HG02678 (cell line): ENCODE measurements at regions not wholly inside any gene's neighbourhood (a gene's known extent, or its start where the extent isn't known, plus 50 kb on each side); places are given as distances from the start of the nearest gene placed in this dataset.
"Not testable (repeated sequence)": the region's sequence is repeated elsewhere in the genome, so short reads cannot be mapped to it uniquely, and the experiment has no call there.

ENCODE experiments used
- ATAC-seq: cut with Tn5 transposase; IDR thresholded peaks from one replicate; pipeline ENCODE4 v1.9.1; 2021; ENCODE audit warnings: mild to moderate bottlenecking, moderate library complexity; ENCODE audit not compliant: unreplicated experiment

DNA sequence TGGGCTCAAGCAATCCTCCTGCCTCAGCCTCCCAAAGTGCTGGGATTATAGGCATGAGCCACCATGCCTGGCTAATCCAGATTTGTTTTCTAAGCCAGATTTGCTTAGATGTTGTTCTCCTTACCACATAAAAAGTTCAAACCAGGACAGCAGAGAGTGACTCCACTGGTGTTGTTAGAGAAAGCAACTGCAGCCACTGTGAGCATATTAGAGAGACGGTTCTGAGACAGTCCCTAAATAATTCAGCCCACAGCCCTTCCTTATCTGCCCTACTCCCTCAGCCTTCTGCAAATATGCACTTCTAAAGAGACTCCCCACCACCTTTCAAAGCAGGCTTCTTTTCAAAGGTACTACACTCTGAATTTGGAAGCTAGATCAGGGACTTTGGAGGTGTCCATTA lies 96.1 kb downstream of the DRD1 start:
- no peak for ATAC-seq

DNA sequence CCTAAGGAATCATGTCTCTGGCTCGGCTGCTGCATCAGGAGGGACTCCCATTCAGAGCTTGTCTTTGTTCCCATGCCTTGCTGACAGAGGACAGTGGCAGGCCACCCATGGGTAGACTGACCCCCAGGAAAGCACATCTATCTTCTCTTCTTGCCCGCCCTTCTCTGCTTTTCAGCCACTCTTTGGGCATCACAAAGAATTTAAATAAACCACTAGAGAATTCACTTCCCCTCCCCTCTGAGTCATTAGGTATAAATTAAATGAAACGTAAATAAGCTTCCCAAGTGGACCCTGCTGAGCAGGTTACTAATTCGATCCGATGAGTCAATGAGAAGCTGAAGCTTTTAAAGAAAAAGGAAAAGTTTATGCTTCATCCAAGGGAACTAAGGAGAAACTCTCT lies 97.0 kb downstream of the DRD1 start:
- ATAC-seq = no peak

DNA sequence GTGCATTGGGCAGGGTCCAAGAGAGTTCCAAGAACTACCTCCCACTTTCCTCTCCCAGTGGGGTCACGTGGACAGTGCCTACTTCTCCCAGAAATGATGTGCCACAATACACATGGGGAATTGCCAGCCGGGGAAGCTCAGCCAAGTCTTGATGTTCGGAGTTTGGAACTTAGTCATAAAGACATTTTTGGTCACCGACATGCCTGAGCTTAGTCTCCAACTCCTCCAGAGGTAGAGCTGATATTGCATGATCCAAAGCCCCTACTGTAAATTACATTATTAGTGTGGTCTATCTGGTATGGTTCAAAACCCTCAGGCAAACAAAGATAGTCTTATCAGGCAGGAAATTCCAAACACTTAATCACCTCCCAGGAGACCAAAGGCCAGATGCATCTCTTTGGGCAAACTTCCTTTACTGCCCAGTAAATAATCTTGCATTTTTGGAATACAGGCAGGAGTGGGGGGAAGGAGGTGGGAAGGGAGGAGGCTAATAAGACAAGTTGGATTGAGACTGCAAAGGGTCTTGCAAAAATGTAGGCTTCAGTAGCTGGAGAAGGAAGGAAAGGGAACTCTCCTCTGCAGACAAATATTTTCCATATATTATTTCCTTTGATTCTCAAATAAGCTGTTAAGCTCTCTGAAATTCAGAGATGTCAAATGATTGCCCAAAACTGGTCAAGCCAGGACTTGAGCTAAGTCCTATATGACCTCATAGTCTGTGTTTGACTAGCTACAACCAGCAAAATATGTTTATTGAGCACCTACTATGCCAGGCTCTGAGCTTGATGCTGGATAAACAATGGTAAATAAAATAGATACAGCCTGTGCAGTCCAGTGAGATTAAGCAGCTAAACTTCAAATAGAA lies 99.4 kb downstream of the DRD1 start:
- ATAC-seq = no peak

DNA sequence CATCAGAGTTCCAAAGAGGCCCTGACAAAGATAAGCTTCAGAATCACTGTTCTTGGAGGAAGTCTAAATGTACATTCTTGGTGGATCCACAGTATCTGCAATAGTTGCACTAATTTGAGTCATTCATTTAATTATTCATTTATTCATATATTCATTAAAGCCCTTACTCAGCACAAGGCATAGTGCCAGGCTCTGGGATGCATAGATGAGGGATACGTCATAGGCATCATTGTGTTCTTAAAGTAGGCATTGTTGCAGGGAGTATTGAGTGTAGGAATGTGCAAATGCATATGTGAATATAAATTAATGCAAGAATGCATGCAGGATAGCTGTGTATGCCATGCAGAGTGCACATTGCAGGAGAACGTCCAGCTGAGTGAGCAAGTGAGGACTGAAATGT lies 100.7 kb downstream of the DRD1 start:
- ATAC-seq = no peak

DNA sequence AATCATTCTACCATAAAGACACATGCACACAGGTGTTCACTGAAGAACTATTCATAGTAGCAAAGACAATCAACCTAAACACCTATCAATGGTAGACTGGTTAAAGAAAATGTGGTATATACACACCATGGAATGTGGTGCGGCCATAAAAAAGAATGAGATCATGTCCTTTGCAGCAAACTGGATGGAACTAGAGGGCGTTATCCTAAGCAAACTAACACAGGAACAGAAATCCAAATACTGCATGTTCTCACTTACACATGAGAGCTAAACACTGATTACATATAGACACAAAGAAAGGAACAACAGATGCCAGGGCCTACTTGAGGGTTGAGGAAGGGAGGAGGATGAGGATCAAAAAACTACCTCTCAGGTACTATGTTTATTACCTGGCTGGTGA lies 103.8 kb downstream of the DRD1 start:
- ATAC-seq = no peak

DNA sequence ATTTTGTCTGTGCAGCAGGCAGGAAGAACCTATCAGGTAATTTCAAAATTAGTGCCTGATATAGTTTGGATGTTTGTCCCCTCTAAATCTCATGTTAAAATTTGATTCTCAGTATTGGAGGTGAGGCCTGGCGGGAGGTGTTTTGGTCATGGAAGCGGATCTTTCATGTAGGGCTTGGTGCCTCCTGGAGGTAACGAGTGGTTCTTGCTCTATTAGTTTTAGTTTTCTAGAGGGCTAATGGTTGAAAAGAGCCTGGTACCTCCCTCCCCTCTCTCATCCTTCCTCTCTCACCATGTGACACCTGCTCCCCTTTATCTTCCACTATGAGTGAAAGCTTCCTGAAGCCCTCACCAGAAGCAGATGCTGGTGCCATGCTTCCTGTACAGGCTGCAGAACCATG lies 106.3 kb downstream of the DRD1 start:
- no peak for ATAC-seq

DNA sequence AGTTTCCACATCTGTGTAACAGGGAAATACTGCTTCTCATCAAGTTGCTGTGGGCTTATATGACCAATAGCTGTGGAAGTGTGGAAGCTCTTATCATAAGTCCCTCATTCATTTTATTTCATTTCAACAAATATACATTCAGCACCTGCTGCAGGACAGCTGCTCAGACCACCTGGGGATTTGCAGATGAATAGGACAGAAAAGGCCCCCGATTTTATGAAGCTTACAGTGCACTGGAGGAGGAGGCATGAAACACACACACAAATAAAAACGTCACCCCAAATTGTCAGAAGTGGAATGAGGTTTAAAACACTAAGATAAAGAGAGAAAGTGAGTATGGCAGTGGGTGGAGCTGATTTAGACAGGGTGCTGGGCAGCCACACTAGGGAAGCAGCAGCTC lies 107.2 kb downstream of the DRD1 start:
- ATAC-seq = no peak

DNA sequence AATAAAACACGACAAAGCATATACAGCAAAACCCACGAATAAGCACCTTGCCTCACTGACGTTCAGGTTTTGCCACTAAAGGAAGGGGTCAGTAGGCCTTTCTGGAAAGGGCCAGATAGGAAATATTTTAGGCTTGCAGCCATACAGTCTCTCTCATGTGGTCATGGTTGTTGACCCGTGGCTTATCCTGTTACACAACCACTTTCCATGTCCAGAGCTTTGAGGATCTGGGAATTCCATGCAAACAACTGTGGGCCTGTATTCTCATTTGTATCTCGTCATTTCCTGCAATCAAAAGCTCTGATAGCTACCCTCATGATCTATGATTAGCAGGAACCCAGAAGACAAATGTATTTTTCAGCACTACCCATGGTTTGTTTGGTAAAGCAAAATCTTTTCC lies 108.3 kb downstream of the DRD1 start:
- no peak for ATAC-seq

DNA sequence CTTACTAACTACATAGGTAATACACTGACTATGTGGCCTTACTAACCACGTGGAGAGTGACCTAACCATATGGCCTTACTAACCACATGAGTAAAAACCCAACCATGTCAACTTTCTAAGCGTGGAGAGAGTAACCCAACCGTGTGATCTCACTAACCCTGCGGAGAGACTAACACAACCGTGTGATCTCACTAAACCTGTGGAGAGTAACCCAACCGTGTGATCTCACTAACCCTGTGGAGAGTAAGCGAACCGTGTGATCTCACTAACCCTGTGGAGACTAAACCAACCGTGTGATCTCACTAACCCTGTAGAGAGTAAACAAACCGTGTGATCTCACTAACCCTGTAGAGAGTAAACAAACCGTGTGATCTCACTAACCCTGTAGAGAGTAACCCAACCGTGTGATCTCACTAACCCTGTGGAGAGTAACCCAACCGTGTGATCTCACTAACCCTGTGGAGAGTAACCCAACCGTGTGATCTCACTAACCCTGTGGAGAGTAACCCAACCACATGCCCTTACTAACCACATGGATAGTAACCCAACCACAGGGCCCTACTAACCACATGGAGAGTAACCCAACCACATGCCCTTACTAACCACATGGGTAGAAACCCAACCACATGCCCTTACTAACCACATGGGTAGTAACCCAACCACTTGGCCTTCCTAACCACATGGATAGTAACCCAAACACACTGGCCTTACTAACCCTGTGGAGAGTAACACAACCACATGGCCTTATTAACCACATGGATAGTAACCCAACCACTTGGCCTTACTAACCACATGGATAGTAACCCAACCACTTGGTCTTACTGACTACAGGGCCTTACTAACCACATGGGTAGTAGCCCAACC lies 112.6 kb downstream of the DRD1 start:
- ATAC-seq = not testable (repeated sequence)

DNA sequence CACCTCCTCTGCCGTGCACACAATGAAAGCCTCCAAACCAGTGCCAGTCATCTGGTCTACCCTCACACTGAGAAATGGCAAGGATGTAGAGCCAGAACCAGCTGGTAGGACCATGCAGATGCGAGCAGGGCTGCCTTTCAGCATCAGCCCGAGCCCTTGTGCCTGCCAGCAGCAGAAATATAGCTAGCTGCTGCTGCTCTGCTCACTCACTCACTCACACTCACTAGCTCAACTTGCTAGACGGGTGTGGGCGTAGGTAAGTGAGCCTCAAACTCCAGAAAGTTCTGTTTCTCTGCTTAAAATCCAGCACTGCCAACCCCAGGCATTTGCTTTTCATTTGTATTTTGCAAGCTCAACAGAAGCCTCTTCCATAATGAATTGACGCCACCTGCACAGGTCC lies 114.0 kb downstream of the DRD1 start:
- ATAC-seq = no peak

DNA sequence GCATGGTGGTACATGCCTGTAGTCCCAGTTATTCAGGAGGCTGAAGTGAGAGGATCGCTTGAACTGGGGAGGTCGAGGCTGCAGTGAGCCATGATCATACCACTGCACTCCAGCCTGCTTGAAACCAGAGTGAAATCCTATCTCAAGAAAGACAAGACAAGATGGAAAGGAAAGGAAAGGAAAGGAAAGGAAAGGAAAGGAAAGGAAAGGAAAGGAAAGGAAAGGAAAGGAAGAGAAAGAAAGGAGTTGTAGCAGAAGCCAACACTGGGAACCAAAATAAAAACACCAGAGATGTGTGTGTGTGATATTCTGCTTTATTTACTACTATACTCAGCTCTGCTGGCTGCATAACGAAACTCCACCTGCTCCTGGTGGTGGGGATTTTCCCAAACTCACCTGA lies 115.3 kb downstream of the DRD1 start:
- no peak for ATAC-seq

DNA sequence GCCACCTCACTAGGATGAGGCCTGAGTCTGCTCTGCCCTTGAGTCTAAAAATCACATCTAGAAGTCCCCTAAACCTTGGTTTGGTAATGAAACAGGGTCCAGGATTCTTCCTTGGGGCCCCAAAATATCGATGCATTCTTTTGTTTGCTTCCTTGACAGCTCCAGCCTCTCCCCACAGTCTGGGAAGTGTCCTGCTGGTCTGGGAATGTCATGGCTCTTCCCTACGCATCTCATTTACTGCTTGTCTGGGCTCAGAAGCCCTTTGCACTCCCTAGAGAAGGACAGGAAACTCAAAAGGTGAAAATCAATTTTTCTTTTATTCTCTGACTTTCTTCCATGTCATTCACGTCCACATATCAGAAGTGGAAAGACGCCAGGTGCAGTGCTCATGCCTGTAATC lies 115.8 kb downstream of the DRD1 start:
- ATAC-seq = no peak

DNA sequence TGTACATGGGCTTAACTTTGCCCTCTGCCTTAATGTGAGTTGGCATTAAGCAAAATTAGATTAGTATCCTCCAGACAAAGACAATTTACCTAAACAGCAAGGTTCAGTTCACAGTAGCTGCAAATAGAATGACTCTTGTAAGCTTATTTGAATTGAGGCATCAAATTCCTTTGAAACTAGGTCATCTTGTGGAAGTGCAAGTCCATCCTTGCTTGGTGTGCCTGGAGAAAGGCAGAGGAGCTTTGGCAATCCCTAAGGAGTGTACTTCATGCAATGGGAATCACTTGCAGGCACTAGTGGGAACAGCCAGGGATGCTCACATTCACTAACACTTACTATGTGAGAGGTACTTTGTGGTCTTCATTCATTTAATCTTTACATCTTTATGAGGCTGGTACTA lies 118.3 kb downstream of the DRD1 start:
- no peak for ATAC-seq

DNA sequence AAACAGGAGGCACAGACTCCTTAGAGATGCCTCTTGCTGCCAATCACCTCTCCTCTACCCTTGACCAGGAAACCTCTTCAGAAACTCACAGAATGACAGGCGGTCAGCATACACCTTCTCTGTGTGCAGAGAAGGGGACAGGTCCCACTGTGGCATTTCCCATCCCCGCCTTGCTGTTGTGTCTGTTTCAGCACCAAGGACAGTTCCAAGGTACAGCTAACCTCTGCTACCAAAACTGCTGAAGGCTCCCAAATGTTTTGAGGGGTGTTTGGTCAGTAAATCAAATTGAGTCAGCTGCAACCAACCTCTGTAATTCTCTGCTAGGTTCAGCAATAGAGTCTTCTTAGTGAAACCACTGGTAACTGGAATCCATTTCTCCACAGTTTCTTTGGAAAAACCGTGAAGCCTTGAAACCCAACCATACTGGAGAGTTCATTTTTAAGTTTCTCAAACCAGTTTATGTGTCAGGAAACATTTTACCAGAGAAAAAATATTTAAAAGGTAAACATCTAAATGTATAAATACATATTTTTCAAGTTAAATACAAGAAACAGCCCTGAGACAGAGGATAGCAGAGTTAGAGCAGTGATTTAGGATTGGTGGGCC lies 122.0 kb downstream of the DRD1 start:
- ATAC-seq = no peak

DNA sequence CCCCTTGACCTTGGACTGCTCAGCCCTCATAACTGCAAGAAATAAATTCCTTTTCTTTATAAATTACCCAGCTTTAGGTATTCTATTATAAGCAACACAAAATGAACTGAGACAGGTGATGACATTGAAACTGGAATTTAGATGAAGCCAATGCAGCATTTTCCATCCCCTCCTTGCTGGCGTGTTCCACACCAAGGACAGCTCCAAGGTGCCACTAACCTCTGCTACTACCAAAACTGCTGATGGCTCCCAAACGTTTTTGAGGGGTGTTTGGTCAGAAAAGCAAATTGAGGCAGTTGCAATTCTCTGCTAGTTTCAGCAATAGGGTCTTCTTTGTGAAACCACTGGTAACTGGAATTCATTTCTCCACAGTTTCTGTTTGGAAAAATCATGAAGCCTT lies 124.8 kb downstream of the DRD1 start:
- no peak for ATAC-seq

DNA sequence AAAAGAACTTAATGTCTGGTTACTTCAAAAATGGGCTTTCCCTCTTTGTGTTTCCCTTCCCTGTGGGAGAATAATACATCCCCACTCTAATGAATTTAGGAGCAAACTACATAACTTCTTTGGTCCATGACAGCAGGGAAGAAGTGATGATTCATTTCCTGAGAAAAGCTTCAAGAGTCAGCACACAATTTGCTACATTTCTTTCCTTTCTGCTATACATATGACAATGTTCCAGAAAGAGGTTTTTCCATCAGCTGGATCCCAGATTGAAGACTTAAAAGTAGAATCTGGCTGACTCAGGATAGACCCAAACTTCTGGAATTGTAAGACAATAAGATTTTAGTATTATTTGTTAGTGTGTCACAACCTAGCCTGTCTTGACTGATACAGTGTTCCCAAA lies 126.1 kb downstream of the DRD1 start:
- ATAC-seq = no peak

DNA sequence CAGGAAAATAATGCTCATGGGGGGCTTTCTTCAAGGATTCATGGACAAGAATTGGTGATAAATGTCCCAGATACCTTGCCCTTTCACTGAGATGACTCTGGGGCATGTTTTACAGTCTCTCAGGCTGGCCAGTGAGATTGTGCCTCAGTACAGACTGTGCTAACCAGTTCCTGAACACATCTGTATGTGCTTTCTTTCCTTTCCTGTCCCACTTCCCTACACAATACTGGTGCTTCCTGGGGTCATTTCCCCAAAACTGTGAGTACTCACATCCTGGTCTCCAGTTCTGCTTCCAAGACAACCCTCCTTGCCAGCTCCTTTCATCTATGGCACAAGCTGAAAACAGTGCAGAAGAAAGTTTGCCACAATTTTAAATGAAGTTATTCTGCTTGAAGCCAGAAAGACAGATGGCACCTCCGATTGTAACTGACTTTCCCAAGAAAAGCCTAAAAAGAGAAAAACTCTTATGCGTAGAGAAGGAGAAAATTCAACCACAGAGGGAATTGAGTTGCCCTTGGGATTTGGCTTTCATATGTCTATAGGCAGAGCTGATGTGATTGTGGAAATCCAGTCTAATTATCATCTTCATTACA lies 134.7 kb downstream of the DRD1 start:
- ATAC-seq = no peak

DNA sequence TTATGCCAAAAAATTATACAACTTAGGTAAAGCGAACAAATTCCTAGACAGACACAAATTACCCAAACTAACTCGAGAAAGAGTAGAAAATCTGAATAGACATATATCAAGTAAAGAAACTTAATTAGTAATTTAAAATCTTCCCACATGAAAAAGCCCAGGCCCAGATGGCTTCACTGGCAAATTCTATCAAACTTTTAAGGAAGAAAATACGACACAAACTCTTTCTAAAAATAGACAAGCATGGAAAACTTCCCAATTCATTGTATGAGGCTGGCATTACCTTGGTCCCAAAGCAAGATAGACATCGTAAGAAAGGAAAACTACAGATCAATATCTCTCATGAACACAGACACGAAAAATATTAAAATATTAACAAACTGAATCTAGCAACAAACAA lies 135.3 kb downstream of the DRD1 start:
- no peak for ATAC-seq

DNA sequence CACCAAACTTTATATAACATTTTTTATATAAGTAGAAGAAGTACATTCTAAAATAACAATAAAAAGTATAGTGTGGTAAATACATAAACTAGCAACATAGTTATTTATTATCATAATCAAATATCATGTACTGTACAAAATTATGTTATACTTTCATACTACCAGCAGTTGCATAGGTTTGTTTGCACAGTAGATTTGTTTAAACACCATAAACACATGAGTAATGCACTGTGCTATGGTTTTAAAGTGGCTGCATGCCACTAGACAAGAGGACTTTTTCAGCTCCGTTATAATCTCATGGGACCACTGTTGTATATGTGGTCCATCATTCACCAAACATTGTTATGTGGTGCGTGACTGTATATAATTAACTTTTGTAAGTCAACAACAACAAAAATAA lies 137.6 kb downstream of the DRD1 start:
- ATAC-seq = no peak

DNA sequence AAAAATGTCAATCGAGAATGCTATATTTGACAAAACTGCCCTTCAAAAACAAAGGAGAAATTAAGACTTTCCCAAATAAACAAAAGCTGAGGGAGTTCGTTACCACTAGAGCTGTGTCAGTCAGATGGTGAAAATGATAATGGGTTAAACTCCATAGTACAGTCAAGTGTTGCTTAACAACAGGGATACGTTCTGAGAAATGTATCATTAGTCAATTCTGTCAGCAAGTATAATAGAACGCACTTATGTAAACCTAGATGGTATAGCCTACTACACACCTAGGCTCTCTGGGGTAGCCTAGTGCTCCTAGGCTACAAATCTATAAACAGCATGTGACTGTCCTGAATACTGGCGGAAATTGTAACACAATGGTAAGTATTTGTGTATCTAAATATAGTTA lies 138.7 kb downstream of the DRD1 start:
- ATAC-seq = no peak

DNA sequence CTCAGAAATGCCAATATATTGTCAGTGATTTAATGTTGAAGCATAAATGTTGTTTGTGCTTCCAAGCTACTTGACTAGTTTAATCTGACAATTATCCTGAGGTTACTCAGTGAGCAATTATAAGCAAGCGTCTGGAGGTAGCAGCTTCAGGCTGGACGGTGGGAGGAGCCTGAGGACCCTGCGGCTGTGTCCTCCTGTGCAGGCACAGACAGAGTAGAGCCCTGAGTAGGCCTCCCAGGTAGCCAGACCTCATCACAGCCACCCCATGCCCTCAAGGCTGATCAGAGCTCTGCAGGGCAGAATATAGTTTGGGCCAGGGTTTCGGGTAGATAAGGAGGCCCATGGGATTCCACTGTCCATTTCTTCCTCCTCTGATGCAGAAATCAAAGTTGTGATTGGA lies 153.6 kb downstream of the DRD1 start:
- ATAC-seq = no peak
